SJSA1 (cell line): ENCODE measurements at regions not wholly inside any gene's neighbourhood (a gene's known extent, or its start where the extent isn't known, plus 50 kb on each side); places are given as distances from the start of the nearest gene placed in this dataset.
"Not testable (repeated sequence)": the region's sequence is repeated elsewhere in the genome, so short reads cannot be mapped to it uniquely, and the experiment has no call there.

Experiments used
- DNase-seq, 2 experiments: peaks; one replicate each; pipeline ENCODE4 v3.0.0-alpha.2; 2015 to 2020; ENCODE audit warnings: low spot score in 2 of 2, low read depth in 1 of 2
- H3K27ac ChIP-seq: fragments of 250-450 bp; sonication (Bioruptor Pico); 2 replicates; pipeline ENCODE4 v1.5.1; 2020; ENCODE audit warnings: mild to moderate bottlenecking, moderate library complexity
- H3K27me3 ChIP-seq: fragments of 250-450 bp; sonication (Bioruptor Pico); replicated peaks from 2 replicates; pipeline ENCODE4 v1.5.1; 2020; ENCODE audit warnings: mild to moderate bottlenecking, moderate library complexity
- H3K36me3 ChIP-seq: fragments of 250-450 bp; sonication (Bioruptor Pico); 2 replicates; pipeline ENCODE4 v1.5.1; 2020; ENCODE audit warnings: mild to moderate bottlenecking
- H3K4me1 ChIP-seq: fragments of 250-450 bp; sonication (Bioruptor Pico); replicated peaks from 2 replicates; pipeline ENCODE4 v1.6.1; 2021; ENCODE audit warnings: mild to moderate bottlenecking
- H3K4me3 ChIP-seq: fragments of 250-450 bp; sonication (Bioruptor Pico); 2 replicates; pipeline ENCODE4 v1.5.1; 2020; ENCODE audit warnings: mild to moderate bottlenecking
- H3K9me3 ChIP-seq: fragments of 250-450 bp; sonication (Bioruptor Pico); replicated peaks from 2 replicates; pipeline ENCODE4 v1.5.1; 2020; ENCODE audit warnings: mild to moderate bottlenecking

DNA sequence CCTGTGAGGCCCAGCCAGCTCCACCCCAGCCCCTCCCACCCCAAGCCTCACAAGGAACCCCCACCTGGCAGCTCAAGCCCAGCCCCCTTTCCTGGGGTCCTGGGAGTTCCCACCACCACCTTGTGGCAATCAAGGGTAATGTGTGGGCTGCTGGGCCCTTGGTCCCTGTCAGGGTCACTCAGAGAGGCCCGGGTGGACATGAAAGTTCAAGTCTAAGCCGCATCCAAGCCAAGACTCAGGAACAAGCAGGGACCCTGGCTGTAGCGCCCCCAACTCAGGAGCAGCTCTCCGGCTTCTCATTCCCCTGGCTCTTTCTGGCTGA, 106.4 kb upstream of the C14orf180 start:
- H3K4me3 ChIP-seq: no peak overlapping the region
- H3K27ac ChIP-seq: no peak overlapping the region
- DNase-seq: no peak
- H3K36me3 ChIP-seq: no peaks in the 10 kb centered on the region
- no peaks in the 10 kb centered on the region for H3K4me1 ChIP-seq
- H3K9me3 ChIP-seq: no peaks in the 10 kb centered on the region
- H3K27me3 ChIP-seq: no peaks in the 10 kb centered on the region; the same call in 1 of the 2 replicates

DNA sequence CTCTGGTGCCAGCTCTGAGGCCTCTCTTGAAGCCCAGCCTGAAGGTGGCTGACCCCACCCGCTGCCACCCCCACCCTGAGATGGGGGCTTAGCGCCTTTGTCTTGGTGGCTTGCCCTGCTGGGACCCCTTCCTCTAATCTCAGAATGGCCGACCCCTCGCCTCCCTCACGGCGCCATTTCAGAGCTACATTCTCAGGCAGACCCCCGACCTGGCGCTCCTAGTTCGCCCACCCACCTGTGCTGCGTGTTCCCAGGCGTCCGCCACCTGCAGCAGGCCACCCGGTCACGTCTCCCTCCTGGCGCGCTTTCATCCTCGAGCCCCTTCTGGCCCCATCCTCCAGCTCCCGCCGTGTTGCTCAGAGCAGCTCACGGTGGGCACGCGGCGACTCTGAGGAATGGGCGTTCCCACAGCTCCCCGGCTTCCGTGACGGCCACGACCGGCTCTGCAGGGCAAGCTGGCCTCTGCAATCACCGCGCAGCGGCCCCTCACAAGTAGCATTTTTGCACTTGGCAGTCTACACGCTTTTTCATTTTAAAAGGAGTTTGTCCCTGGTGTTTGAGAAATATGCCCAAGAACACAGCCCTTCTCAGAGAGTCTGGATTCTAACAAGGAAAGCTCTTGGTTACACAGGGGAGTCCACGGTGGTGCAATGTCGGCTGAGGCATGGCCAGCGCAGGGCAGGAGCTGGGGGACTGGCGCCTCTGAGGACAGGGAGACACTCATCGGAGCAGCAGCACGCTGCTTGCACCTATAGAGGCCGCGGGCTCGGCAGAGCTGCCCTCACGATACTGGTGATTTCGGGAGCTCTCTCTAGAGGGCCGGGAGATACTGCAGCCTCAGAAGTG, 105.7 kb upstream of the C14orf180 start:
- H3K9me3 ChIP-seq: no peaks in the 10 kb centered on the region
- H3K27ac ChIP-seq: no peak overlapping the region
- no peaks in the 10 kb centered on the region for H3K36me3 ChIP-seq
- H3K4me1 ChIP-seq: no peaks in the 10 kb centered on the region
- DNase-seq: no peak
- peaks cover under 1% of the 10 kb centered on the region; the same call in 1 of the 2 replicates for H3K27me3 ChIP-seq
- H3K4me3 ChIP-seq: no peak overlapping the region

DNA sequence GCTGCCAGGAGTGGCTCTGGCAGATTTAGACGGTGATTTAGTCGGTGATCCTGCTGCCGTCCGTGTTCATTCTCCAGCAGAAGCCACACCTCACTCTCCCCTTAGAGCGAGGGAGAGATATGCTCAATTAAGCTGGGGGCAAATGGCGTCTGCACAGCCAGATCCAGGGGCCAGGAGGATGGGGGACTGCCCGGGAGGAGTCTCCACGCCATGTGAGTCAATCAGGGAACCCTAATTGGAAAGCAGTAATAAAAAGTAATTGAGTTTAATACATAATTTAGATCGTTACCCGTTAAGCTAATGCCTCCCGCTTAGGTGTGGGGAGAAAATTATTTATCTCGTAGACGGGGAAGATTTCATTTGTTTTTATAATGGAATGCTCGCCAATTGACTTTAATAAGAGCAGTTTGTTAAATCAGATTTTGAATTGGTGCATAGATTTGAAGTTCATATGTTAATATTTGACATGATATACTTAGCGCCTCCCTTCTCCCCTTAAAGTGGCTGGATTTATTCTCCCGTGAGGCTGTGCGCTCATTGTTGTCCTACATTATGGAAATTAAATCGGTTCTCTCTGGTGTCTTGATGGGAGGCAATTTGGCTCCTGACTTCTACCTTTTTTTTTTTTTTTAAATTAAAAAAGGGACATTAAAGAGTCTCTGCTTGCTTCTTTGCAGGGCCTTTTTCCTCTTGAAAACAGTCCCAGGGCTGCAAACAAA, 104.9 kb upstream of the C14orf180 start:
- Histone ChIP-seq H3K36me3 (no peaks in the 10 kb centered on the region), H3K27me3 (peaks cover 3% of the 10 kb centered on the region; the same call in 1 of the 2 replicates), H3K9me3 (no peaks in the 10 kb centered on the region), H3K4me3 (no peak overlapping the region), H3K4me1 (no peaks in the 10 kb centered on the region), H3K27ac (no peak overlapping the region)
- DNase-seq: no peak

DNA sequence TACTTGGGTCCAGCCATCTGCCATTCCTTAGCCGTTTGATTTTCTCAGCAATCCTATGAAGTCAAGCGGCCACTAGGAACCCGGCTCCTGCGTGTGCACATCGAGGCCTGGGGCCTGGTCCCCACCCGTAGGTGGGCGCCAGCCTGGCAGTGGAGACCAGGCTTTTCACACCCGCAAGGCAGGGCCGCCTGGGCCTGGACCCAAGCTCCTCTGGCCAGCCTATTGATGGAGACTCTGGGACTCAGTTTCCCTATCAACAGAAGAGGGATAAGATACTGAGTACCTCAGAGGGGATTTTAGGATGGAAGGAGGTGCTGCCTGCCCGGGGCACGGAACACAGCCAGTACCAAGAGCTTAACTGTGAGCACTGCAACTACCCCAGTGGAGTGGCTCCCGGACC, 104.3 kb upstream of the C14orf180 start:
- H3K27ac ChIP-seq: no peak overlapping the region
- H3K27me3 ChIP-seq: 0 out of 2 replicates have a peak, but pooled peaks cover 3% of the 10 kb centered on the region
- no peaks in the 10 kb centered on the region for H3K36me3 ChIP-seq
- no peaks in the 10 kb centered on the region for H3K9me3 ChIP-seq
- no peaks in the 10 kb centered on the region for H3K4me1 ChIP-seq
- no peak for DNase-seq
- H3K4me3 ChIP-seq: no peak overlapping the region

DNA sequence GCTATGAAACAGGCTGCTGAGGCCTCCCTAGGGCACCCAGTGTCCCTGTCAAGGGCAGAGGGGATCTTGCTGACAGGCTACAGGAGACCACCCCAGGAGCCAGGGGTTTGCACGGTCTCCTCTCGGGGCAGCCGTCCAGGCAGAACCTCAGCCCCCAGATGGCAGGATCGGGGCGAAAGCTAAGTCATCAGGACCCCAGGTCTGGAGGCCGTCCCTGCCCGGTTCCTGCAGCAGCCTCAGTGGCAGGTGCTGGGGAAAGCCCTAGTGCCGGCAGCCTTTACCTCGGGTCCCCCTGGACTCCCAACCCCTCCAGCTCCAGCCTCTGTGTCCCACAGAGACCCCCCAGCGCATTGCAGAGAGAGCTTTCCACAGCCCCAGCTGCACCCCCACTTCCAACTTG, 103.8 kb upstream of the C14orf180 start:
- Histone ChIP-seq H3K4me1 (no peaks in the 10 kb centered on the region), H3K9me3 (no peaks in the 10 kb centered on the region), H3K27ac (no peak overlapping the region), H3K4me3 (no peak overlapping the region), H3K27me3 (0 out of 2 replicates have a peak, but pooled peaks cover 3% of the 10 kb centered on the region), H3K36me3 (no peaks in the 10 kb centered on the region)
- no peak for DNase-seq

DNA sequence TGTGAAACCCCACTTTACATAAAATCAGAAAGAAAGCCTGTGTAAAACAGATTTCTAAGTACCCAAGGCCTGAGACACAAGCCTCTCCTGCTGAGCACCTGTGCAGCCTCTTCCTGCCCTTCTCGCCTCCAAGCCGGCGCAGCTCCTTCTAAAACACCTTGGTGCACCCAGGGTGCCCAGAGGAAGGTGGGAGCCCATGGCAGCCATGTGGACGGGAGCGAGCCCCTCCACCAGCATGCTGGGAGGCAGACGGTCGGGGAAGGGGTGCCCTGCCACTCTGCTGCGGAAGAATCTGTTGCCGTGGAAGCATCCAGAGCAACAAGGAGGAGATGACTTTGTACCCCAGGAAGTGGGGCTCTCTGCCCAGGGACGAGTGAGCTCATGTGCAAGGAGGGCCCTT, 103.1 kb upstream of the C14orf180 start:
- Histone ChIP-seq H3K27ac (no peak overlapping the region), H3K9me3 (no peaks in the 10 kb centered on the region), H3K4me3 (no peak overlapping the region), H3K27me3 (0 out of 2 replicates have a peak, but pooled peaks cover 3% of the 10 kb centered on the region), H3K4me1 (no peaks in the 10 kb centered on the region), H3K36me3 (no peaks in the 10 kb centered on the region)
- DNase-seq: no peak

DNA sequence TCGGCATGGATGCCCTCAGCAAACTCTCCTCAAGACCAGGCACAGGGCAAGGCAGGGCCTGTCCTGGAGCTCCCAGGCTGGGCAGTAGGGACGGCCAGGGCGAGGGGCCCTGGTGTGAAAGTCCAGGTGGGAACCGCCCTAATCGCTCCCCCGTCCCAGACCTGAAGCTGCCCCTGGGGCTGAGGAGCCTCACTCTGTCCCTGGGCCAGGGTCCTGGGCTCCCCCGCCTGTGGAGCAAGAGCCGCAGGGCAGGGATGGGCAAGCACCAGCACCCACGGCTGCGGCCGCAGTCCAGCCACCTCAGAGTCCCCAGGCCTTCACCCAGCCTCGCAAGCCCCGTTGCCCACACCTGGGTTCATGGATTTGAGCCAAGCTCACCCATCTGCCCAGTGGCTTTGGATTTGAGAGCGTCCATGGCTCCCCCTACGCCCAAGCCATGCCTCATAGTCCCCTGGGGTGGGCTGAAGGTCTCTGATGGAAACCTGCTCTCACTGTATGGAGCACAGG, 102.4 kb upstream of the C14orf180 start:
- H3K4me1 ChIP-seq: no peaks in the 10 kb centered on the region

DNA sequence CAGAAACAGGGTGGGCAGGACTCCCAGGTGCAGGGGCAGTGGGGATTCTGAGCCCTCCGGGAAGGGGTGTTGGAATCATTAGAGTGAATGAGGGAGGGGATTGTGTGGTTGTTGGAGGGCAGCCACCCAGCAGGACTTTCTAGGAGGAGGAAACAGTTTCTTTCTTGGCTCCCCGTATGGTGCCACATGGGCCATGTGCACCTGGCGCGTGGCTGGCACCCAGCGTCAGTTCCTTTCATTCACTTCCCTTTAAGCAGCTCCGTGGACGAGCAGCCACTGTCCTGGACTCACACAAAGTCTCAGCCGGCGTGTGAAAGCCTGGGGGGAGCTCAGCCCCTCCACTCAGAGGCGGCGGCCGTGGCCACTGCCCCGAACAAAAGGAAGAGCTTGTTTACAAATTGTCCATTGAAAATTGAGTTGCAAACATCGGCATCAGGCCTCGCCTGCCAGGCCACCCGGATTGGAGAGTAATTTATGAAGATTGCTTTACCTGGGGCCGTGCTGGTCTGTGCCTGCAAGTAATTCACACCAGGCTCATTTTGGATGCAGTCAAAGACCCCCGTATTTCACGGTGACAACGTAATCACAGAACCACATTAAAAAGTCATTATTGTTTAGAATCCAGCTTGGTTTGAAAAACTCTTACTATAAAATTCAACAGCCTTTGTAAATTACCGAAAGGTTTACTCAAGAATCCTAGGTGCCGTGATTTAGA, 101.7 kb upstream of the C14orf180 start:
- no peak for DNase-seq
- 0 out of 2 replicates have a peak, but pooled peaks cover 3% of the 10 kb centered on the region for H3K27me3 ChIP-seq
- H3K4me3 ChIP-seq: no peak overlapping the region
- no peaks in the 10 kb centered on the region for H3K4me1 ChIP-seq
- no peaks in the 10 kb centered on the region for H3K9me3 ChIP-seq
- no peaks in the 10 kb centered on the region for H3K36me3 ChIP-seq
- H3K27ac ChIP-seq: no peak overlapping the region

More for the DNA sequence above, 102.4 kb upstream of the C14orf180 start:
- Histone ChIP-seq H3K27ac (no peak overlapping the region), H3K9me3 (no peaks in the 10 kb centered on the region), H3K4me3 (no peak overlapping the region), H3K36me3 (no peaks in the 10 kb centered on the region), H3K27me3 (0 out of 2 replicates have a peak, but pooled peaks cover 3% of the 10 kb centered on the region)
- DNase-seq: no peak

DNA sequence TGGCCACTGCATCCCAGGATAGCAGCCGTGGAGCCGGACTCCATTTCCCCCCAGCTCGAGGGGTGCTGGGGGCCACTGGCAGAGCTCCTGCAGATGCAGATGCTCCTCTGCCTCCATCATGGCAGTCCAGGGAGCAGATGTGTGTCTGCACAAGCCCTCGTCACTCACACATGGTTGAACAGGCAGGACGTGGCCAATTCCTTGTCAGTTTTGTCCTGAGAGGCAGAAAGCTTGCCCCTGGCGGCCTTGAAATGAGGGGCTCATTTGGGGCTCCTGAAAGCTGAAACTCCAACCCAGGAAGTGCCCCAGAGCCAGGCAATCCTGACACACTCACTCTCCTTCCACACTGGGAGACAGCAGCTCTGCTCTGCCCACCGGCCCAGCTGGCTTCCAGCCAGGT, 100.9 kb upstream of the C14orf180 start:
- no peak overlapping the region for H3K27ac ChIP-seq
- H3K27me3 ChIP-seq: 0 out of 2 replicates have a peak, but pooled peaks cover 3% of the 10 kb centered on the region
- no peak overlapping the region for H3K4me3 ChIP-seq
- H3K9me3 ChIP-seq: no peaks in the 10 kb centered on the region
- no peaks in the 10 kb centered on the region for H3K36me3 ChIP-seq
- H3K4me1 ChIP-seq: no peaks in the 10 kb centered on the region
- no peak for DNase-seq

DNA sequence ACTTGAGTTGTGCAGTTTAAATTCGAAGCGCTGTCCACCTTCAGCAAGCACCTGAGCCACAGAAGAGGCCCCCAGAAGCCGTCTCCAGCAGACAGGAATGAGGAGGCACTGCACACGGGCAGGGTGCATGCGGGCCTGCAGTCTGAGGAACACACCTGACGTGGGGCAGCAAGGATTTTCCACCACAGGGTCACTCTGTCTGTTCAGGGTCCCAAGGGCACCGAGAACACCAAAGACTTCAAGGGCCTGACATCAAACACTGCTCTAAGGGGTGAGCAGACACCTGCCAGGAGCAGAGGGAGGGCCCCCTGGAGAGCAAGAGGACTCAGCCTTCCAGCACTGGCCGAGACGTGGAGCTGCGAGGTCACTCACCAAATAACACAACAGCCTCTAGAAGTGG, 99.7 kb upstream of the C14orf180 start:
- Histone ChIP-seq H3K36me3 (no peaks in the 10 kb centered on the region), H3K27ac (no peak overlapping the region), H3K4me3 (no peak overlapping the region), H3K4me1 (no peaks in the 10 kb centered on the region), H3K27me3 (0 out of 2 replicates have a peak, but pooled peaks cover 3% of the 10 kb centered on the region), H3K9me3 (no peaks in the 10 kb centered on the region)
- DNase-seq: no peak

DNA sequence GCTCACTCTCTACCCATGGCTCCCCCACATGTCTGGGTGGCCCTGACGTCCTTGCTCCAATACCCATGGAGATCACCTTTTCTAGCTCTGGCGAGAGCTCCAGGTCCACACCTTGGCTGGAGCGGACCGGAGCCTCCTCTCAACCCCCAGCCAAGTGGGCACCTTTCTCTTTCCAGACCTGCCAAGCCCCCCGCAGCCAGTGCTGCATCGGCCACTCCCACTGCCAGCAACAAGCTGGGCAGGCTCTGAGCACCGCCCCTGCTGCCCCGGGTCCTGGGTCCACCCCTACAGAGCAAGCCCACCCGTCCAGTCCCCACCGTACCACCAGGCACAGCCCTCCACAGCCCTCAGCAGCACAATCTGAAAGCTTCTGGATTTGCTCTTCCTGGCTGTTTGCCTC, 98.2 kb upstream of the C14orf180 start:
- H3K4me3 ChIP-seq: no peak overlapping the region

DNA sequence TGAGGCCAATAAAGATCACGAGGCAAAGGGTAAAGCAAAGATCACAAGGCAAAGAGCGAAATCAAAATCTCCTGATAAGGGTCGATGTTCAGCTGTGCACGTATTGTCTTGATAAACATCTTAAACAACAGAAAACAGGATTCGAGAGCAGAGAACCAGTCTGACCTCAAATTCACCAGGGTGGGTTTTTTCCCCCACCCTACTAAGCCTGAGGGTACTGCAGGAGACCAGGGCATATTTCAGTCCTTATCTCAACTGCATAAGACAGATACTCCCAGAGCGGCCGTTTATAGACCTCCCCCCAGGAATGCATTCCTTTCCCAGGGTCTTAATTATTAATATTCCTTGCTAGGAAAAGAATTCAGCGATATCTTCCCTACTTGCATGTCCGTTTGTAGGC, 97.5 kb upstream of the C14orf180 start:
- DNase-seq, H3K27ac ChIP-seq, H3K27me3 ChIP-seq, H3K4me3 ChIP-seq, H3K4me1 ChIP-seq, H3K36me3 ChIP-seq, H3K9me3 ChIP-seq: not testable (repeated sequence)

More for the DNA sequence above, 98.2 kb upstream of the C14orf180 start:
- DNase-seq: no peak
- Histone ChIP-seq H3K27ac (no peak overlapping the region), H3K4me1 (no peaks in the 10 kb centered on the region), H3K27me3 (0 out of 2 replicates have a peak, but pooled peaks cover 3% of the 10 kb centered on the region), H3K9me3 (no peaks in the 10 kb centered on the region), H3K36me3 (no peaks in the 10 kb centered on the region)

DNA sequence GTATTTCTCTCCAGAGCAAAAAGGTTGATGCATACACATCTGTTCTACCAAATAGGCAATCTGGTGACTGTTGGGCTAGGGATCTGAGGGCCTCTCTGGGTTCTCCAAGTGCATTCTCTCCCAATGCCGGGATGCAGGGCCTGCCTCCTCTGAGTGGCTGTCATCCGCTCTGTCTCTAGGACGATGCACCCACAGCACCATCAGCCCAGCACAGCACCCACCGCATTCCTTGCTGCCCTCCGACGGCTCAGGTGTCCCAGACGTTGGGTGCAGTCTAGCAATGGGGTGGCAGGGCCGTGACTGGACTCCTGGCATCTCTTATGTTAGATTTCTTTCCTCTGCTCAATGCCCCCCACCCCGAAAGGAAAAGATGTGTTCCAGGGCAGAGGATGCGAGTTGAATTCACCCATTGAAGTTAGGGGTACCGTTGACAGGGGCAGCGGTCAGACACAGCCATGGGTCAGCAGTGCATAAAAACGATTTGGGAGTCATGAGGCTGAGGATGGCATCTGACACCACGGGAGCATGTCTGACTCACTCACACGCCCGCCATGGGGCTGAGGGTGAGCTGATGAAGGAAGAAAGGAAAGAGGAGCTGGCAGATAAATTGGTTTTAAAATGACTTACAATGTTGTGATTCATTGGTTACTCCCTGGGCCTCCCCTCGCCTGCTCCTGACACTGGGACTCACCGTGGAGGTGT, 93.2 kb upstream of the C14orf180 start:
- H3K4me3 ChIP-seq: no peak overlapping the region
- no peak for DNase-seq
- no peaks in the 10 kb centered on the region for H3K4me1 ChIP-seq
- no peaks in the 10 kb centered on the region for H3K9me3 ChIP-seq
- no peaks in the 10 kb centered on the region for H3K27me3 ChIP-seq
- no peak overlapping the region for H3K27ac ChIP-seq
- H3K36me3 ChIP-seq: no peaks in the 10 kb centered on the region
